NT2/D1 (cell line): ENCODE measurements at regions not wholly inside any gene's neighbourhood (a gene's known extent, or its start where the extent isn't known, plus 50 kb on each side); places are given as distances from the start of the nearest gene placed in this dataset.

ENCODE experiments used
- SUZ12 ChIP-seq: IDR thresholded peaks from 2 replicates; pipeline ENCODE4 v1.6.1; 2011; ENCODE audit not compliant: insufficient read length, insufficient read depth; ENCODE audit errors: extremely low read depth
- YY1 ChIP-seq: IDR thresholded peaks from 2 replicates; pipeline ENCODE4 v1.6.1; 2011; ENCODE audit not compliant: insufficient read length, insufficient read depth

- no peak for TF ChIP-seq SUZ12
- no peak for TF ChIP-seq YY1
These were observed 662.8 kb upstream of the FTMT start for GRCh38 chr5:121188849-121189248.
